Effector memory CD8-positive, alpha-beta T cell (primary cell): ENCODE measurements at regions not wholly inside any gene's neighbourhood (a gene's known extent, or its start where the extent isn't known, plus 50 kb on each side); places are given as distances from the start of the nearest gene placed in this dataset.

ENCODE experiments used
- ATAC-seq: fragments of 150-1000 bp; cut with Tn5 transposase; replicated peaks from 2 replicates; pipeline ENCODE4 v1.10.0; 2021; ENCODE audit warnings: mild to moderate bottlenecking, moderate library complexity
- DNase-seq, 3 experiments: peaks; one replicate each; pipeline ENCODE4 v3.0.0; 2021
- H3K27ac Mint-ChIP-seq, 2 donors: one replicate each; pipeline ENCODE4 v1.8.0; 2022; ENCODE audit warnings: mild to moderate bottlenecking in 2 of 2, mixed read lengths in 2 of 2, moderate library complexity in 2 of 2
- H3K27me3 Mint-ChIP-seq, 2 donors: one replicate each; pipeline ENCODE4 v1.8.0; 2022; ENCODE audit warnings: mixed read lengths in 2 of 2
- H3K36me3 Mint-ChIP-seq: one replicate; pipeline ENCODE4 v1.8.0; 2022; ENCODE audit warnings: mild to moderate bottlenecking, moderate library complexity, mixed read lengths; ENCODE audit not compliant: insufficient read depth
- H3K4me1 Mint-ChIP-seq, 2 donors: one replicate each; pipeline ENCODE4 v1.8.0; 2022; ENCODE audit warnings: low read depth in 2 of 2, mixed read lengths in 2 of 2
- H3K4me3 Mint-ChIP-seq, 2 donors: one replicate each; pipeline ENCODE4 v1.8.0; 2022; ENCODE audit warnings: mild to moderate bottlenecking in 2 of 2, mixed read lengths in 2 of 2, moderate library complexity in 2 of 2
- H3K9me3 Mint-ChIP-seq, 2 donors: one replicate each; pipeline ENCODE4 v1.8.0; 2022; ENCODE audit warnings: mixed read lengths in 2 of 2

- Mint-ChIP-seq H3K4me1 (no peaks in the 10 kb centered on the region), H3K27ac (no peak overlapping the region), H3K27me3 (peaks cover 16 to 24% of the 10 kb centered on the region in 2 donors), H3K4me3 (no peak overlapping the region), H3K9me3 (peaks cover 0 to 3% of the 10 kb centered on the region in 2 donors), H3K36me3 (no peaks in the 10 kb centered on the region)
- ATAC-seq: no peak
- DNase-seq: no peak
Measured at GRCh38 chr12:126903027-126903876, 1363.7 kb upstream of the TMEM132C start.

GRCh38 chr12:126905752-126906151, 1361.2 kb upstream of the TMEM132C start:
- no peak for ATAC-seq
- peaks cover 0 to 3% of the 10 kb centered on the region in 2 donors for H3K9me3 Mint-ChIP-seq
- H3K27ac Mint-ChIP-seq: no peak overlapping the region
- H3K4me3 Mint-ChIP-seq: no peak overlapping the region
- no peaks in the 10 kb centered on the region for H3K36me3 Mint-ChIP-seq
- DNase-seq: no peak
- no peaks in the 10 kb centered on the region for H3K4me1 Mint-ChIP-seq
- H3K27me3 Mint-ChIP-seq: peaks cover 28 to 32% of the 10 kb centered on the region in 2 donors

- Mint-ChIP-seq H3K27me3 (peaks cover 28 to 32% of the 10 kb centered on the region in 2 donors), H3K36me3 (no peaks in the 10 kb centered on the region), H3K4me3 (no peak overlapping the region), H3K4me1 (no peaks in the 10 kb centered on the region), H3K9me3 (peaks cover 0 to 3% of the 10 kb centered on the region in 2 donors), H3K27ac (no peak overlapping the region)
- no peak for ATAC-seq
- DNase-seq: no peak
Measured at GRCh38 chr12:126907900-126908764, 1358.8 kb upstream of the TMEM132C start.

- Mint-ChIP-seq H3K4me3 (no peak overlapping the region), H3K4me1 (no peaks in the 10 kb centered on the region), H3K36me3 (no peaks in the 10 kb centered on the region), H3K27me3 (peaks cover 28 to 32% of the 10 kb centered on the region in 2 donors), H3K27ac (no peak overlapping the region), H3K9me3 (peaks cover 0 to 3% of the 10 kb centered on the region in 2 donors)
- no peak for ATAC-seq
- no peak for DNase-seq
Measured at GRCh38 chr12:126908765-126909142, 1358.2 kb upstream of the TMEM132C start.

- ATAC-seq (no peak), DNase-seq (no peak)
- no peaks in the 10 kb centered on the region for H3K4me1 Mint-ChIP-seq
- H3K27me3 Mint-ChIP-seq: peaks cover 23 to 25% of the 10 kb centered on the region in 2 donors
- no peak overlapping the region for H3K4me3 Mint-ChIP-seq
- H3K27ac Mint-ChIP-seq: no peak overlapping the region
- H3K9me3 Mint-ChIP-seq: peaks cover 0 to 3% of the 10 kb centered on the region in 2 donors
- no peaks in the 10 kb centered on the region for H3K36me3 Mint-ChIP-seq
Measured at GRCh38 chr12:126910570-126910969, 1356.4 kb upstream of the TMEM132C start.

- ATAC-seq (no peak), DNase-seq (no peak)
- H3K27ac Mint-ChIP-seq: no peak overlapping the region
- H3K4me3 Mint-ChIP-seq: no peak overlapping the region
- H3K27me3 Mint-ChIP-seq: peaks cover 9 to 13% of the 10 kb centered on the region in 2 donors
- H3K36me3 Mint-ChIP-seq: no peaks in the 10 kb centered on the region
- no peaks in the 10 kb centered on the region for H3K4me1 Mint-ChIP-seq
- no peaks in the 10 kb centered on the region for H3K9me3 Mint-ChIP-seq
Measured at GRCh38 chr12:126912111-126912510, 1354.9 kb upstream of the TMEM132C start.

- no peaks in the 10 kb centered on the region for H3K36me3 Mint-ChIP-seq
- no peak for ATAC-seq
- H3K9me3 Mint-ChIP-seq: no peaks in the 10 kb centered on the region
- no peak overlapping the region for H3K27ac Mint-ChIP-seq
- DNase-seq: no peak
- H3K4me3 Mint-ChIP-seq: no peak overlapping the region
- H3K27me3 Mint-ChIP-seq: peaks cover 2 to 19% of the 10 kb centered on the region in 2 donors
- no peaks in the 10 kb centered on the region for H3K4me1 Mint-ChIP-seq
Measured at GRCh38 chr12:126914170-126914793, 1352.7 kb upstream of the TMEM132C start.

DNA sequence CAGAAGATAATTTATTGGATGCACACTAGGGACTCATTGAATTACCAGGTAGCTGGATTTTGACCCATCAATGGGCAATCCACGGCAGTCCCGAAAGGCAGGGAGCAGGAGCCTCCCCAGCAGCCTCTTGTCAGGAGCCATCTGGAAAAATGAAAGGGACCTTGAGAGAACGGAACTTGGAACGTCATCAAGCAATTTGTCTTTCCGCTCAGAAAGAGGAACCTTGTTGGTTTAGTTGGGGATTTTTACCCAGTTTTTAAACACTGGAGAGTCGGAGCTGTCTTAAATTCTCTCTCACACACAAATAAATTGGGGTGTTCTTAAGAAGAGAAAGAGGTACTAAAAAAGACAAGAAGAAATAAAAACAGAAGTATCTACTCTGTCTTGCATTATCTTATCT, 1351.7 kb upstream of the TMEM132C start:
- H3K4me3 Mint-ChIP-seq: no peak overlapping the region
- H3K36me3 Mint-ChIP-seq: no peaks in the 10 kb centered on the region
- DNase-seq (no peak), ATAC-seq (no peak)
- no peaks in the 10 kb centered on the region for H3K9me3 Mint-ChIP-seq
- no peak overlapping the region for H3K27ac Mint-ChIP-seq
- H3K4me1 Mint-ChIP-seq: no peaks in the 10 kb centered on the region
- H3K27me3 Mint-ChIP-seq: peaks cover 0 to 16% of the 10 kb centered on the region in 2 donors

DNA sequence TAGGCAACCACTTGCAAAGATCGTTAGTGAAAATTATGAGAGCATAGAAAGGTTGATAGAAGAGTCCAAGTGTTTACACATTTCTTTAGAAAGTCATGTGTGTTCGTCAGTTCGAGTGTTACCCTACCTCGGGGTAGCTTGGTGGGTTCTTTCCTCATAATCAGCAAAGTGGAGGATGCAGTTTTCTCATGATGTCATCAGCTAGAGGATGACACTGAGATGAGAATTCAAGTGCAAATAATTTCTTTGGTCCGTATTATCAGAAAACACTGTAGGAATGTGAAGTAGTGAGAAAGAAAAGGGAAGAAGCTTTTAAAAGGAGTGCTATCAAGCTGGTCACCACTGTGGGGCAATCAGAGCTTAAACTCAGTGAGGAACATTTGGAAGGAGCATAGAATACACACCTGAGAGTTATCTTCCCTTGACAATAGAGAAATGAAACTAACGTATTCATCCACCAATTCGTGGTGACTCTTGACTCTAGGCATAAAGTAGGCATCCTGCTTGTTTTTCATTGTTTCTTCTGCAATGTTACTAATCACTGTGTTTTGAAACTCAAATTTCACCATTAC, 1340.9 kb upstream of the TMEM132C start:
- peaks cover 0 to 8% of the 10 kb centered on the region in 2 donors for H3K27me3 Mint-ChIP-seq
- no peaks in the 10 kb centered on the region for H3K36me3 Mint-ChIP-seq
- no peaks in the 10 kb centered on the region for H3K4me1 Mint-ChIP-seq
- no peak overlapping the region for H3K4me3 Mint-ChIP-seq
- DNase-seq (no peak), ATAC-seq (no peak)
- no peak overlapping the region for H3K27ac Mint-ChIP-seq
- no peaks in the 10 kb centered on the region for H3K9me3 Mint-ChIP-seq

DNA sequence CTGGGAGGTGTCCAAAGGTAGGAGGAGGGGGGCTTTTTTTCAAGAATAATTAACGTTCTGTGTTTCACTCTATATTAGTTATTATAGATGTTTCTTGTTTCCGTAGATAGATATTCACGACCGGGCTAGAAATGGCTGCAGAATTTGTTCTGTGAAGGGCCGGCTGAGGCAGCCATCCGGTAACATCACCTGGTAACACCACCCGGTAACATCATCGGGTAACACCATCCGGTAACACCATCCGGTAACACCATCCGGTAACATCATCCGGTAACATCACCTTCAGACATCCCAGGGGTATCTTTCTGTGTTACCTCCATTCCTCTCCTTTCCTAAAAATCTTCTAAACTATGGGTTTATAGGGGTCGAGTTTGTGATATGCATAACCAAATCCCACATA, 1336.7 kb upstream of the TMEM132C start:
- no peak for DNase-seq

DNA sequence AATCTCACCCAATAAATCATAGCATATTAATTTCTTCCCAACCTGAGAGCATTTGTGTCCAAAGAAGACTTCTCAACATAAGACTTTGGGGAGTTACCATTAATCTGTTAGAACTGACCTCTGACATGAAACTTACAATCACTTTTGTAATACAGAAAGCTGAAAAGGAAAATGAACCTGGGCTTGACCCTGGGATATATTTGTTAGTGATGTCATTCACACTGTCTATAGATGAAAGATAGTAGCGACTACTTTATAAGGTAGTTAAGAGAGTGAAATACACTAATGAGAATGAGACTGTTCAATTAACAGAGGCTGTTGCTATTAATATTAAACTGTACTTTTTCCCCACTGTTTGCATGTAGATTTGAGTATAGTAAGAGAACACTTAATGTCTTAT, 1334.8 kb upstream of the TMEM132C start:
- Mint-ChIP-seq H3K27ac (no peak overlapping the region), H3K36me3 (no peaks in the 10 kb centered on the region), H3K4me1 (peaks cover 0 to 4% of the 10 kb centered on the region in 2 donors), H3K9me3 (no peaks in the 10 kb centered on the region), H3K4me3 (no peak overlapping the region), H3K27me3 (peaks cover 13 to 20% of the 10 kb centered on the region in 2 donors)
- no peak for ATAC-seq
- DNase-seq: no peak

More for the DNA sequence above, 1336.7 kb upstream of the TMEM132C start:
- peaks cover 3 to 11% of the 10 kb centered on the region in 2 donors for H3K27me3 Mint-ChIP-seq
- H3K4me1 Mint-ChIP-seq: no peaks in the 10 kb centered on the region
- no peaks in the 10 kb centered on the region for H3K36me3 Mint-ChIP-seq
- no peak overlapping the region for H3K4me3 Mint-ChIP-seq
- no peaks in the 10 kb centered on the region for H3K9me3 Mint-ChIP-seq
- no peak overlapping the region for H3K27ac Mint-ChIP-seq
- no peak for ATAC-seq

DNA sequence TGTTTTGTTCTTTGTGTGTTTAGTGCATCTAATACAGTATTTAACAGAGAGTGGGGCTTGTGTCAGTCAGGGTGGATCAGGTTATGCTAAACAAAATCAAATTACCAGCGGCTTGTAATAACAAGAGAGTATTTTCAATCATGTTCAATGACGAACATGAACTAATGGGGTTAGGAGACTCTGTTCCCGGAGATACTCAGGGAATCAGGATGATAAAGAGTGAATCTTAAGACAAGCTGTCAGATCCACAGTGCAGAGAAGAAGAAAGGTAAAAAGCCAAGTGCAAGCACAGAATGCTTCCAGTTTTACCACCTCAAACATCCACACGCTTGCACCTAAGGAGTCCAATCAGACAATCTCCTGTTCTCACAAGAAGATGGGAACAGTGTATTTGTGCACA, 1331.5 kb upstream of the TMEM132C start:
- H3K27me3 Mint-ChIP-seq: peaks cover 13 to 19% of the 10 kb centered on the region in 2 donors

More for the DNA sequence above, 1331.5 kb upstream of the TMEM132C start:
- DNase-seq (no peak), ATAC-seq (no peak)
- H3K4me1 Mint-ChIP-seq: peaks cover 0 to 4% of the 10 kb centered on the region in 2 donors
- no peak overlapping the region for H3K4me3 Mint-ChIP-seq
- H3K9me3 Mint-ChIP-seq: peaks cover 0 to 3% of the 10 kb centered on the region in 2 donors
- H3K27ac Mint-ChIP-seq: no peak overlapping the region
- no peaks in the 10 kb centered on the region for H3K36me3 Mint-ChIP-seq
